Upper lobe of left lung (tissue), 4 donors: ENCODE measurements at regions not wholly inside any gene's neighbourhood (a gene's known extent, or its start where the extent isn't known, plus 50 kb on each side); places are given as distances from the start of the nearest gene placed in this dataset.

ENCODE experiments used
- EP300 ChIP-seq, 4 donors: sonication (generic); formaldehyde crosslinking; IDR thresholded peaks; one replicate each; pipeline ENCODE4 v1.5.1; 2017; ENCODE audit warnings: antibody characterized with exemption in 4 of 4, control low read depth in 2 of 4
- POLR2A ChIP-seq, 4 donors: fragments of 450-650 bp; IDR thresholded peaks; one replicate each; pipeline ENCODE4 v1.5.1; 2016 to 2017; ENCODE audit warnings: antibody characterized with exemption in 4 of 4, mild to moderate bottlenecking in 2 of 4
- TF ChIP-seq, protein P1 (sequence below), 6 experiments: fragments of 450-650 bp in 4 of 6; fragments of 200-600 bp in 2 of 6; sonication (generic) in 2 of 6; IDR thresholded peaks; one replicate each; pipeline ENCODE4 v1.5.1; 2016 to 2019; ENCODE audit warnings: antibody characterized with exemption in 6 of 6

DNA sequence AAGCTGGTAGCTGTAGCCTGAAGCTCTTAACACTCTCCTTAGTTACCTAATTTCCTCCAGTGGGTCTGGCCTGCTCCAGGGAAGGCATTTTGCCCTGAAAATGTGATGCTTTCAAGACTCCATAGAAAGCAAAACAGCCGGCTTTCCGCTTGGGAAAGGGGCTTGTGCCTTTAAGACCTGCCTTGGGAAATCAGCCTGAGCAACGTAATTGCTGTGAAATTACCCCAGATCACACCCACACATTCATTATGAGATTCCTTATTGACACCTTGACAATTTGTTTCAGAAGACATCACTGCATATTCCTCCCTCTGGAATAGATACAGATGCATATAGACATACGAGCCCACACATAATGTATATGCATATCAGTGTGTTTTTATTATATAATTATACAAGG, 190.5 kb upstream of the SKOR2 start:
- TF ChIP-seq, protein P1, sequence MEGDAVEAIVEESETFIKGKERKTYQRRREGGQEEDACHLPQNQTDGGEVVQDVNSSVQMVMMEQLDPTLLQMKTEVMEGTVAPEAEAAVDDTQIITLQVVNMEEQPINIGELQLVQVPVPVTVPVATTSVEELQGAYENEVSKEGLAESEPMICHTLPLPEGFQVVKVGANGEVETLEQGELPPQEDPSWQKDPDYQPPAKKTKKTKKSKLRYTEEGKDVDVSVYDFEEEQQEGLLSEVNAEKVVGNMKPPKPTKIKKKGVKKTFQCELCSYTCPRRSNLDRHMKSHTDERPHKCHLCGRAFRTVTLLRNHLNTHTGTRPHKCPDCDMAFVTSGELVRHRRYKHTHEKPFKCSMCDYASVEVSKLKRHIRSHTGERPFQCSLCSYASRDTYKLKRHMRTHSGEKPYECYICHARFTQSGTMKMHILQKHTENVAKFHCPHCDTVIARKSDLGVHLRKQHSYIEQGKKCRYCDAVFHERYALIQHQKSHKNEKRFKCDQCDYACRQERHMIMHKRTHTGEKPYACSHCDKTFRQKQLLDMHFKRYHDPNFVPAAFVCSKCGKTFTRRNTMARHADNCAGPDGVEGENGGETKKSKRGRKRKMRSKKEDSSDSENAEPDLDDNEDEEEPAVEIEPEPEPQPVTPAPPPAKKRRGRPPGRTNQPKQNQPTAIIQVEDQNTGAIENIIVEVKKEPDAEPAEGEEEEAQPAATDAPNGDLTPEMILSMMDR (IDR thresholded peaks at IDR 0.05): no peak
- TF ChIP-seq POLR2A (IDR thresholded peaks at IDR 0.05): no peak
- no peak for TF ChIP-seq EP300 (IDR thresholded peaks at IDR 0.05)
